ENCODE measurements at regions not wholly inside any gene's neighbourhood (a gene's known extent, or its start where the extent isn't known, plus 50 kb on each side); places are given as distances from the start of the nearest gene placed in this dataset.

GRCh38 chr16:80317116-80317515 is 223.7 kb upstream of the DYNLRB2 start:
- Mint-ChIP-seq H3K9me3 (ENCODE audit: unreplicated experiment) (peaks cover 3% of the 10 kb centered on the region), H3K36me3 (ENCODE audit: unreplicated experiment) (no peaks in the 10 kb centered on the region), H3K4me1 (ENCODE audit: low read depth, unreplicated experiment) (peaks cover 6% of the 10 kb centered on the region), H3K4me3 (ENCODE audit: unreplicated experiment) (no peak overlapping the region), H3K27ac (ENCODE audit: unreplicated experiment) (no peak overlapping the region), H3K27me3 (ENCODE audit: unreplicated experiment) (no peaks in the 10 kb centered on the region)
- no peak for DNase-seq
- TF ChIP-seq CTCF (IDR thresholded peaks at IDR 0.05; ENCODE audit: partially characterized antibody, unreplicated experiment): no peak

GRCh38 chr16:80314042-80314441 is 226.8 kb upstream of the DYNLRB2 start:
- TF ChIP-seq CTCF (IDR thresholded peaks at IDR 0.05; ENCODE audit: partially characterized antibody, unreplicated experiment): no peak
- H3K27ac Mint-ChIP-seq (ENCODE audit: unreplicated experiment): no peak overlapping the region
- DNase-seq: no peak
- H3K4me1 Mint-ChIP-seq (ENCODE audit: low read depth, unreplicated experiment): peaks cover 15% of the 10 kb centered on the region
- no peaks in the 10 kb centered on the region for H3K36me3 Mint-ChIP-seq (ENCODE audit: unreplicated experiment)
- no peaks in the 10 kb centered on the region for H3K27me3 Mint-ChIP-seq (ENCODE audit: unreplicated experiment)
- H3K9me3 Mint-ChIP-seq (ENCODE audit: unreplicated experiment): peaks cover 3% of the 10 kb centered on the region
- H3K4me3 Mint-ChIP-seq (ENCODE audit: unreplicated experiment): no peak overlapping the region

- no peak overlapping the region for H3K27ac Mint-ChIP-seq (ENCODE audit: unreplicated experiment)
- no peaks in the 10 kb centered on the region for H3K27me3 Mint-ChIP-seq (ENCODE audit: unreplicated experiment)
- no peaks in the 10 kb centered on the region for H3K36me3 Mint-ChIP-seq (ENCODE audit: unreplicated experiment)
- peaks cover 9% of the 10 kb centered on the region for H3K4me1 Mint-ChIP-seq (ENCODE audit: low read depth, unreplicated experiment)
- H3K4me3 Mint-ChIP-seq (ENCODE audit: unreplicated experiment): no peak overlapping the region
- TF ChIP-seq CTCF (IDR thresholded peaks at IDR 0.05; ENCODE audit: partially characterized antibody, unreplicated experiment): no peak
- no peak for DNase-seq
- H3K9me3 Mint-ChIP-seq (ENCODE audit: unreplicated experiment): no peaks in the 10 kb centered on the region
Observed at GRCh38 chr16:80309178-80309577, 231.6 kb upstream of the DYNLRB2 start.

GRCh38 chr16:80305410-80305809 is 235.4 kb upstream of the DYNLRB2 start:
- Mint-ChIP-seq H3K4me3 (ENCODE audit: unreplicated experiment) (no peak overlapping the region), H3K36me3 (ENCODE audit: unreplicated experiment) (no peaks in the 10 kb centered on the region), H3K4me1 (ENCODE audit: low read depth, unreplicated experiment) (peaks cover 7% of the 10 kb centered on the region), H3K27ac (ENCODE audit: unreplicated experiment) (no peak overlapping the region), H3K27me3 (ENCODE audit: unreplicated experiment) (no peaks in the 10 kb centered on the region), H3K9me3 (ENCODE audit: unreplicated experiment) (no peaks in the 10 kb centered on the region)
- TF ChIP-seq CTCF (IDR thresholded peaks at IDR 0.05; ENCODE audit: partially characterized antibody, unreplicated experiment): no peak
- no peak for DNase-seq

GRCh38 chr16:80303691-80304090 is 237.1 kb upstream of the DYNLRB2 start:
- no peak for TF ChIP-seq CTCF (IDR thresholded peaks at IDR 0.05; ENCODE audit: partially characterized antibody, unreplicated experiment)
- no peaks in the 10 kb centered on the region for H3K9me3 Mint-ChIP-seq (ENCODE audit: unreplicated experiment)
- DNase-seq: no peak
- H3K4me1 Mint-ChIP-seq (ENCODE audit: low read depth, unreplicated experiment): no peaks in the 10 kb centered on the region
- no peak overlapping the region for H3K4me3 Mint-ChIP-seq (ENCODE audit: unreplicated experiment)
- H3K27ac Mint-ChIP-seq (ENCODE audit: unreplicated experiment): no peak overlapping the region
- no peaks in the 10 kb centered on the region for H3K27me3 Mint-ChIP-seq (ENCODE audit: unreplicated experiment)
- H3K36me3 Mint-ChIP-seq (ENCODE audit: unreplicated experiment): no peaks in the 10 kb centered on the region

Measured in glutamatergic neuron (in vitro differentiated cells).